ENCODE measurements at regions not wholly inside any gene's neighbourhood (a gene's known extent, or its start where the extent isn't known, plus 50 kb on each side); places are given as distances from the start of the nearest gene placed in this dataset.

DNA sequence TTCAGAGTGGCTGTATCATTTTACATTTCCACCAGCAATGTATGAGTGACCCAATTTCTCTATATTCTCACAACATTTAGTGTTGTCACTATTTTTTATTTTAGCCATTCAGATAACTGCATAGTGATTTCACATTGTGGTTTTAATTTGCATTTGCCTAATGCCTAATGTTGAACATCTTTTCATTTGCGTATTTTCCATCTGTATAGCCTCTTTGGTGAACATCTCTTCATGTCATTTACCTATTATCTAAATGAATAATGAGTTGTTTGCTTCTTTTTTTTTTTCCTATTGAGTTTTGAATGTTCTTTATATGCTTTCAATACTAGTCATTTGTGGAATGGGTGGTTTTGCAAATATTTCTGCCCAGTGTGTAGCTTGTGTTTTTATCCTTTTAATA, 120.9 kb upstream of the CPHXL start:
- H3K36me3 Mint-ChIP-seq (ENCODE audit: low read depth), result no peaks in the 10 kb centered on the region; the same call in 2 of the 3 replicates
- H3K4me3 Mint-ChIP-seq, result no peak overlapping the region
- H3K27me3 Mint-ChIP-seq (ENCODE audit: insufficient read depth, low read depth, poor library complexity), result peaks cover 7% of the 10 kb centered on the region
- DNase-seq (ENCODE audit: low spot score), result no peak
- Histone ChIP-seq H3F3A (replicated peaks; ENCODE audit: low read depth) (no peaks in the 10 kb centered on the region), H4K20me1 (replicated peaks; ENCODE audit: insufficient read depth) (no peaks in the 10 kb centered on the region), H2AFZ (no peak overlapping the region), H3K36me3 (ENCODE audit: insufficient read depth) (no peaks in the 10 kb centered on the region), H3K4me1 (ENCODE audit: insufficient read depth) (no peaks in the 10 kb centered on the region), H3K27ac (ENCODE audit: low read depth) (no peak overlapping the region), H3K79me2 (replicated peaks; ENCODE audit: insufficient read depth) (no peaks in the 10 kb centered on the region), H3K4me2 (no peak overlapping the region), H3K4me3 (no peak overlapping the region), H3K9me2 (ENCODE audit: insufficient read depth) (no peaks in the 10 kb centered on the region), H3K27me3 (ENCODE audit: insufficient read depth) (peaks cover 38% of the 10 kb centered on the region)
- TF ChIP-seq ZNF331 (CRISPR knock-in tag; IDR thresholded peaks at IDR 0.05; ENCODE audit: low read depth), result no peak
- TF ChIP-seq JUNB (IDR thresholded peaks at IDR 0.05; ENCODE audit: unreplicated experiment), result no peak
- TF ChIP-seq ZNF114 (CRISPR knock-in tag; IDR thresholded peaks at IDR 0.05), result no peak
- TF ChIP-seq, protein P1, sequence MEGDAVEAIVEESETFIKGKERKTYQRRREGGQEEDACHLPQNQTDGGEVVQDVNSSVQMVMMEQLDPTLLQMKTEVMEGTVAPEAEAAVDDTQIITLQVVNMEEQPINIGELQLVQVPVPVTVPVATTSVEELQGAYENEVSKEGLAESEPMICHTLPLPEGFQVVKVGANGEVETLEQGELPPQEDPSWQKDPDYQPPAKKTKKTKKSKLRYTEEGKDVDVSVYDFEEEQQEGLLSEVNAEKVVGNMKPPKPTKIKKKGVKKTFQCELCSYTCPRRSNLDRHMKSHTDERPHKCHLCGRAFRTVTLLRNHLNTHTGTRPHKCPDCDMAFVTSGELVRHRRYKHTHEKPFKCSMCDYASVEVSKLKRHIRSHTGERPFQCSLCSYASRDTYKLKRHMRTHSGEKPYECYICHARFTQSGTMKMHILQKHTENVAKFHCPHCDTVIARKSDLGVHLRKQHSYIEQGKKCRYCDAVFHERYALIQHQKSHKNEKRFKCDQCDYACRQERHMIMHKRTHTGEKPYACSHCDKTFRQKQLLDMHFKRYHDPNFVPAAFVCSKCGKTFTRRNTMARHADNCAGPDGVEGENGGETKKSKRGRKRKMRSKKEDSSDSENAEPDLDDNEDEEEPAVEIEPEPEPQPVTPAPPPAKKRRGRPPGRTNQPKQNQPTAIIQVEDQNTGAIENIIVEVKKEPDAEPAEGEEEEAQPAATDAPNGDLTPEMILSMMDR (conservative IDR thresholded peaks at IDR 0.05; ENCODE audit: low read depth in 2 of 2), result no peak
- no peak for TF ChIP-seq STAT1 (IDR thresholded peaks at IDR 0.05; ENCODE audit: unreplicated experiment)
- no peak for TF ChIP-seq CREB1 (CRISPR knock-in tag; IDR thresholded peaks at IDR 0.05; ENCODE audit: low read depth)
- TF ChIP-seq, protein P2, sequence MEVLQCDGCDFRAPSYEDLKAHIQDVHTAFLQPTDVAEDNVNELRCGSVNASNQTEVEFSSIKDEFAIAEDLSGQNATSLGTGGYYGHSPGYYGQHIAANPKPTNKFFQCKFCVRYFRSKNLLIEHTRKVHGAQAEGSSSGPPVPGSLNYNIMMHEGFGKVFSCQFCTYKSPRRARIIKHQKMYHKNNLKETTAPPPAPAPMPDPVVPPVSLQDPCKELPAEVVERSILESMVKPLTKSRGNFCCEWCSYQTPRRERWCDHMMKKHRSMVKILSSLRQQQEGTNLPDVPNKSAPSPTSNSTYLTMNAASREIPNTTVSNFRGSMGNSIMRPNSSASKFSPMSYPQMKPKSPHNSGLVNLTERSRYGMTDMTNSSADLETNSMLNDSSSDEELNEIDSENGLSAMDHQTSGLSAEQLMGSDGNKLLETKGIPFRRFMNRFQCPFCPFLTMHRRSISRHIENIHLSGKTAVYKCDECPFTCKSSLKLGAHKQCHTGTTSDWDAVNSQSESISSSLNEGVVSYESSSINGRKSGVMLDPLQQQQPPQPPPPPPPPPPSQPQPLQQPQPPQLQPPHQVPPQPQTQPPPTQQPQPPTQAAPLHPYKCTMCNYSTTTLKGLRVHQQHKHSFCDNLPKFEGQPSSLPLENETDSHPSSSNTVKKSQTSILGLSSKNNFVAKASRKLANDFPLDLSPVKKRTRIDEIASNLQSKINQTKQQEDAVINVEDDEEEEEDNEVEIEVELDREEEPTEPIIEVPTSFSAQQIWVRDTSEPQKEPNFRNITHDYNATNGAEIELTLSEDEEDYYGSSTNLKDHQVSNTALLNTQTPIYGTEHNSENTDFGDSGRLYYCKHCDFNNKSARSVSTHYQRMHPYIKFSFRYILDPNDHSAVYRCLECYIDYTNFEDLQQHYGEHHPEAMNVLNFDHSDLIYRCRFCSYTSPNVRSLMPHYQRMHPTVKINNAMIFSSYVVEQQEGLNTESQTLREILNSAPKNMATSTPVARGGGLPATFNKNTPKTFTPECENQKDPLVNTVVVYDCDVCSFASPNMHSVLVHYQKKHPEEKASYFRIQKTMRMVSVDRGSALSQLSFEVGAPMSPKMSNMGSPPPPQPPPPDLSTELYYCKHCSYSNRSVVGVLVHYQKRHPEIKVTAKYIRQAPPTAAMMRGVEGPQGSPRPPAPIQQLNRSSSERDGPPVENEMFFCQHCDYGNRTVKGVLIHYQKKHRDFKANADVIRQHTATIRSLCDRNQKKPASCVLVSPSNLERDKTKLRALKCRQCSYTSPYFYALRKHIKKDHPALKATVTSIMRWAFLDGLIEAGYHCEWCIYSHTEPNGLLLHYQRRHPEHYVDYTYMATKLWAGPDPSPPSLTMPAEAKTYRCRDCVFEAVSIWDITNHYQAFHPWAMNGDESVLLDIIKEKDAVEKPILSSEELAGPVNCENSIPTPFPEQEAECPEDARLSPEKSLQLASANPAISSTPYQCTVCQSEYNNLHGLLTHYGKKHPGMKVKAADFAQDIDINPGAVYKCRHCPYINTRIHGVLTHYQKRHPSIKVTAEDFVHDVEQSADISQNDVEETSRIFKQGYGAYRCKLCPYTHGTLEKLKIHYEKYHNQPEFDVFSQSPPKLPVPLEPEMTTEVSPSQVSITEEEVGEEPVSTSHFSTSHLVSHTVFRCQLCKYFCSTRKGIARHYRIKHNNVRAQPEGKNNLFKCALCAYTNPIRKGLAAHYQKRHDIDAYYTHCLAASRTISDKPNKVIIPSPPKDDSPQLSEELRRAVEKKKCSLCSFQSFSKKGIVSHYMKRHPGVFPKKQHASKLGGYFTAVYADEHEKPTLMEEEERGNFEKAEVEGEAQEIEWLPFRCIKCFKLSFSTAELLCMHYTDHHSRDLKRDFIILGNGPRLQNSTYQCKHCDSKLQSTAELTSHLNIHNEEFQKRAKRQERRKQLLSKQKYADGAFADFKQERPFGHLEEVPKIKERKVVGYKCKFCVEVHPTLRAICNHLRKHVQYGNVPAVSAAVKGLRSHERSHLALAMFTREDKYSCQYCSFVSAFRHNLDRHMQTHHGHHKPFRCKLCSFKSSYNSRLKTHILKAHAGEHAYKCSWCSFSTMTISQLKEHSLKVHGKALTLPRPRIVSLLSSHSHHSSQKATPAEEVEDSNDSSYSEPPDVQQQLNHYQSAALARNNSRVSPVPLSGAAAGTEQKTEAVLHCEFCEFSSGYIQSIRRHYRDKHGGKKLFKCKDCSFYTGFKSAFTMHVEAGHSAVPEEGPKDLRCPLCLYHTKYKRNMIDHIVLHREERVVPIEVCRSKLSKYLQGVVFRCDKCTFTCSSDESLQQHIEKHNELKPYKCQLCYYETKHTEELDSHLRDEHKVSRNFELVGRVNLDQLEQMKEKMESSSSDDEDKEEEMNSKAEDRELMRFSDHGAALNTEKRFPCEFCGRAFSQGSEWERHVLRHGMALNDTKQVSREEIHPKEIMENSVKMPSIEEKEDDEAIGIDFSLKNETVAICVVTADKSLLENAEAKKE (CRISPR knock-in tag; IDR thresholded peaks at IDR 0.05), result no peak
- no peak for TF ChIP-seq POLR2AphosphoS5 (IDR thresholded peaks at IDR 0.05; ENCODE audit: low read depth)
- TF ChIP-seq EZH2 (IDR thresholded peaks at IDR 0.05; ENCODE audit: low read depth, unreplicated experiment), result no peak
- TF ChIP-seq EZH2phosphoT487 (IDR thresholded peaks at IDR 0.05; ENCODE audit: unreplicated experiment), result no peak
- TF ChIP-seq, protein P3, sequence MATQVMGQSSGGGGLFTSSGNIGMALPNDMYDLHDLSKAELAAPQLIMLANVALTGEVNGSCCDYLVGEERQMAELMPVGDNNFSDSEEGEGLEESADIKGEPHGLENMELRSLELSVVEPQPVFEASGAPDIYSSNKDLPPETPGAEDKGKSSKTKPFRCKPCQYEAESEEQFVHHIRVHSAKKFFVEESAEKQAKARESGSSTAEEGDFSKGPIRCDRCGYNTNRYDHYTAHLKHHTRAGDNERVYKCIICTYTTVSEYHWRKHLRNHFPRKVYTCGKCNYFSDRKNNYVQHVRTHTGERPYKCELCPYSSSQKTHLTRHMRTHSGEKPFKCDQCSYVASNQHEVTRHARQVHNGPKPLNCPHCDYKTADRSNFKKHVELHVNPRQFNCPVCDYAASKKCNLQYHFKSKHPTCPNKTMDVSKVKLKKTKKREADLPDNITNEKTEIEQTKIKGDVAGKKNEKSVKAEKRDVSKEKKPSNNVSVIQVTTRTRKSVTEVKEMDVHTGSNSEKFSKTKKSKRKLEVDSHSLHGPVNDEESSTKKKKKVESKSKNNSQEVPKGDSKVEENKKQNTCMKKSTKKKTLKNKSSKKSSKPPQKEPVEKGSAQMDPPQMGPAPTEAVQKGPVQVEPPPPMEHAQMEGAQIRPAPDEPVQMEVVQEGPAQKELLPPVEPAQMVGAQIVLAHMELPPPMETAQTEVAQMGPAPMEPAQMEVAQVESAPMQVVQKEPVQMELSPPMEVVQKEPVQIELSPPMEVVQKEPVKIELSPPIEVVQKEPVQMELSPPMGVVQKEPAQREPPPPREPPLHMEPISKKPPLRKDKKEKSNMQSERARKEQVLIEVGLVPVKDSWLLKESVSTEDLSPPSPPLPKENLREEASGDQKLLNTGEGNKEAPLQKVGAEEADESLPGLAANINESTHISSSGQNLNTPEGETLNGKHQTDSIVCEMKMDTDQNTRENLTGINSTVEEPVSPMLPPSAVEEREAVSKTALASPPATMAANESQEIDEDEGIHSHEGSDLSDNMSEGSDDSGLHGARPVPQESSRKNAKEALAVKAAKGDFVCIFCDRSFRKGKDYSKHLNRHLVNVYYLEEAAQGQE (IDR thresholded peaks at IDR 0.05; ENCODE audit: unreplicated experiment), result no peak
- no peak for TF ChIP-seq NANOG (IDR thresholded peaks at IDR 0.05; ENCODE audit: borderline replicate concordance)
- ATAC-seq, result no peak
- no peak overlapping the region for H3K27ac Mint-ChIP-seq
- H3K9me3 Mint-ChIP-seq, result peaks cover 76% of the 10 kb centered on the region
- H3K4me1 Mint-ChIP-seq, result no peaks in the 10 kb centered on the region

Data from GM23338 (cell line).